ENCODE measurements at regions not wholly inside any gene's neighbourhood (a gene's known extent, or its start where the extent isn't known, plus 50 kb on each side); places are given as distances from the start of the nearest gene placed in this dataset.

DNA sequence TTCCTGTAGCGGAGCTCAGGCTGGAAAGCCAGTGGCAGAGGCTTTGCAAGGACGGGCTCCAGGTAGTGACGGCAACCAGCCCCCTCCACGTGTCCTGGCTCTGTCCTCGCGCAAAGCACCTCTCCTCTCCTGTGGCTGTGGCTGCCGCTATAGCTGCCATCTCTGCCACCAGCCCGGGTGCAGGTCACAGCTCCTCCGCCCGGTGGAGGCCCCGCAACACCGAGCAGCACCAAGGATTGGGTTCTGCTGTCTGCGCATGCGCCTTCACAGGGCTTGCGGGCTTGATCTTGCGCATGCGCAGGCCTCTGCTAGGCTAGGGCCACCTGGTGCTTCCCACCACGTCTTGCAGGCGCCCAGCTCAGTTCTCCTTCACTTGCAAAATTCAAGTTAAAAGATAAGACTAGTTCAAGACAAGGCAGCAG is 625.4 kb downstream of the QKI start:
- peaks cover 3 to 6% of the 10 kb centered on the region in 2 experiments; a peak in 3 of 5 replicates for H3K4me1 ChIP-seq (replicated peaks in 1 of 2; ENCODE audit: control insufficient read depth in 2 of 2, insufficient read depth in 2 of 2, low read length in 2 of 2)
- TF ChIP-seq, protein P1, sequence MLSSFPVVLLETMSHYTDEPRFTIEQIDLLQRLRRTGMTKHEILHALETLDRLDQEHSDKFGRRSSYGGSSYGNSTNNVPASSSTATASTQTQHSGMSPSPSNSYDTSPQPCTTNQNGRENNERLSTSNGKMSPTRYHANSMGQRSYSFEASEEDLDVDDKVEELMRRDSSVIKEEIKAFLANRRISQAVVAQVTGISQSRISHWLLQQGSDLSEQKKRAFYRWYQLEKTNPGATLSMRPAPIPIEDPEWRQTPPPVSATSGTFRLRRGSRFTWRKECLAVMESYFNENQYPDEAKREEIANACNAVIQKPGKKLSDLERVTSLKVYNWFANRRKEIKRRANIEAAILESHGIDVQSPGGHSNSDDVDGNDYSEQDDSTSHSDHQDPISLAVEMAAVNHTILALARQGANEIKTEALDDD (IDR thresholded peaks at IDR 0.05) = peak; percentile 71
- TF ChIP-seq, protein P2, sequence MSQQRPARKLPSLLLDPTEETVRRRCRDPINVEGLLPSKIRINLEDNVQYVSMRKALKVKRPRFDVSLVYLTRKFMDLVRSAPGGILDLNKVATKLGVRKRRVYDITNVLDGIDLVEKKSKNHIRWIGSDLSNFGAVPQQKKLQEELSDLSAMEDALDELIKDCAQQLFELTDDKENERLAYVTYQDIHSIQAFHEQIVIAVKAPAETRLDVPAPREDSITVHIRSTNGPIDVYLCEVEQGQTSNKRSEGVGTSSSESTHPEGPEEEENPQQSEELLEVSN (IDR thresholded peaks at IDR 0.05; ENCODE audit: borderline replicate concordance in 1 of 2, extremely low read depth in 1 of 2, insufficient read depth in 1 of 2, insufficient read length in 1 of 2, low read depth in 1 of 2, low read length in 1 of 2, poor library complexity in 1 of 2, severe bottlenecking in 1 of 2) = peak; percentile 40 to 50
- TF ChIP-seq MCM5 (IDR thresholded peaks at IDR 0.05; ENCODE audit: low read depth) (no peak), TAF9B (IDR thresholded peaks at IDR 0.05; ENCODE audit: partially characterized antibody) (no peak), RBFOX2 (IDR thresholded peaks at IDR 0.05; ENCODE audit: low read depth, low read length) (peak; percentile 63), POU5F1 (IDR thresholded peaks at IDR 0.05; ENCODE audit: borderline replicate concordance, low read depth, low read length, partially characterized antibody) (peak; percentile 44), NR2F6 (CRISPR knock-in tag; IDR thresholded peaks at IDR 0.05) (no peak), PML (IDR thresholded peaks at IDR 0.05; ENCODE audit: low read length) (no peak), L3MBTL2 (IDR thresholded peaks at IDR 0.05) (peak; percentile 83), STAG1 (CRISPR knock-in tag; IDR thresholded peaks at IDR 0.05; ENCODE audit: borderline replicate concordance) (no peak), XRCC4 (IDR thresholded peaks at IDR 0.05; ENCODE audit: extremely low read depth, insufficient read depth, insufficient read length) (no peak), KDM1A (IDR thresholded peaks at IDR 0.05) (no peak), MAZ (CRISPR knock-in tag; conservative IDR thresholded peaks at IDR 0.05 in 1 of 2, IDR thresholded peaks at IDR 0.05 in 1 of 2) (peak in 1 of 2 experiments; percentile 36; a peak in 1 of 4 replicates), TBP (optimal IDR thresholded peaks at IDR 0.05; ENCODE audit: low read depth, low read length) (no peak), KAT8 (IDR thresholded peaks at IDR 0.05; ENCODE audit: low read depth) (no peak), ZNF644 (tag; IDR thresholded peaks at IDR 0.05; ENCODE audit: low read depth) (no peak), POLR2G (IDR thresholded peaks at IDR 0.05; ENCODE audit: low read depth, low read length) (peak; percentile 70), GATAD2A (IDR thresholded peaks at IDR 0.05) (no peak), MTA3 (IDR thresholded peaks at IDR 0.05; ENCODE audit: borderline replicate concordance) (peak; percentile 50; the same call in 1 of the 2 replicates), ZFP1 (CRISPR knock-in tag; IDR thresholded peaks at IDR 0.05) (no peak)
- TF ChIP-seq, protein P3, sequence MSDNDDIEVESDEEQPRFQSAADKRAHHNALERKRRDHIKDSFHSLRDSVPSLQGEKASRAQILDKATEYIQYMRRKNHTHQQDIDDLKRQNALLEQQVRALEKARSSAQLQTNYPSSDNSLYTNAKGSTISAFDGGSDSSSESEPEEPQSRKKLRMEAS (CRISPR knock-in tag; IDR thresholded peaks at IDR 0.05) = peak; percentile 61
- TF ChIP-seq, protein P4, sequence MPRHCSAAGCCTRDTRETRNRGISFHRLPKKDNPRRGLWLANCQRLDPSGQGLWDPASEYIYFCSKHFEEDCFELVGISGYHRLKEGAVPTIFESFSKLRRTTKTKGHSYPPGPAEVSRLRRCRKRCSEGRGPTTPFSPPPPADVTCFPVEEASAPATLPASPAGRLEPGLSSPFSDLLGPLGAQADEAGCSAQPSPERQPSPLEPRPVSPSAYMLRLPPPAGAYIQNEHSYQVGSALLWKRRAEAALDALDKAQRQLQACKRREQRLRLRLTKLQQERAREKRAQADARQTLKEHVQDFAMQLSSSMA (CRISPR knock-in tag; IDR thresholded peaks at IDR 0.05) = no peak

More for the DNA sequence above, 625.4 kb downstream of the QKI start:
- in situ Hi-C loops (cut with MboI) (no loop called here), intact Hi-C loops (cut with micrococcal nuclease) (no loop called here)
- ChIA-PET POLR2A (interaction anchor here (0.6 kb wide), 1 partner anchor 854 kb away, joined by 3 read pairs; no protein-coding TSS in a partner anchor), CTCF (ENCODE audit: low intra/inter-chr PET ratio) (no interaction called here)
- WGBS (ENCODE audit: insufficient coverage, low coverage, missing lambda C conversion rate) = 8% methylated on average over 19 of the region's 19 CpGs
- Histone ChIP-seq H4K20me1 (replicated peaks; ENCODE audit: control insufficient read depth, insufficient read depth, low read length) (no peaks in the 10 kb centered on the region), H3K4me3 (peak overlapping the region; percentile 21), H3K9me3 (replicated peaks; ENCODE audit: control insufficient read depth, insufficient read depth, low read depth, low read length) (no peaks in the 10 kb centered on the region), H3K9ac (ENCODE audit: insufficient read depth in 1 of 2, low read depth in 2 of 2, low read length in 2 of 2) (peak overlapping the region in 1 of 2 experiments; percentile 91; a peak in 2 of 4 replicates), H3K27ac (ENCODE audit: extremely low read depth, low read depth, low read length) (no peak overlapping the region; the same call in 2 of the 3 replicates), H2AFZ (ENCODE audit: low read depth, low read length) (peak overlapping the region; percentile 71), H3K79me2 (ENCODE audit: control insufficient read depth, insufficient read depth, low read length) (no peaks in the 10 kb centered on the region), H3K36me3 (ENCODE audit: control insufficient read depth, insufficient read depth, low read length) (no peaks in the 10 kb centered on the region), H3K4me2 (ENCODE audit: insufficient read depth, low read length) (peak overlapping the region; percentile 65), H3K27me3 (ENCODE audit: control insufficient read depth in 2 of 2, insufficient read depth in 2 of 2, low read length in 2 of 2) (no peaks in the 10 kb centered on the region; a peak in 1 of 5 replicates), H3K9me1 (ENCODE audit: control insufficient read depth, insufficient read depth, low read length) (no peaks in the 10 kb centered on the region)
- DNase-seq (ENCODE audit: extremely low read depth in 1 of 4, low spot score in 3 of 4) (peak; percentile 91 to 99 (median 98)), FAIRE-seq (peak; percentile 87), ATAC-seq (peak; percentile 97)
- BruUV-seq (replicated peaks) = no TSS peak

Data from K562 (cell line).